HCT116 (cell line): ENCODE measurements at regions not wholly inside any gene's neighbourhood (a gene's known extent, or its start where the extent isn't known, plus 50 kb on each side); places are given as distances from the start of the nearest gene placed in this dataset.

Source experiments
- ATAC-seq: fragments of 200-7000 bp; cut with Tn5 transposase; 2 replicates; pipeline ENCODE4 v1.9.1; 2020; ENCODE audit warnings: mild to moderate bottlenecking, moderate library complexity
- BruUV-seq: library from RNA; stranded (reverse); fragments of 400-500 nt; replicated peaks from 2 replicates; lab custom pipeline; 2021; lab: Mats Ljungman, UMichigan
- CTCF ChIA-PET: fragments of 300-600 bp; sonication (Branson Sonifier 250); formaldehyde crosslinking; loops from one replicate; lab custom pipeline; 2021; ENCODE audit warnings: antibody characterized with exemption; lab: Charles Lee
- POLR2A ChIA-PET: fragments of 300-600, 350-600 bp; sonication (Branson Sonifier 250); formaldehyde crosslinking; loops from one replicate; lab custom pipeline; 2021; ENCODE audit warnings: antibody characterized with exemption; lab: Charles Lee
- RAD21 ChIA-PET, 2 experiments: fragments of 300-600 bp; sonication (Branson Sonifier 250); formaldehyde crosslinking; loops; one replicate each; lab custom pipeline; 2023; ENCODE audit warnings: low total read pairs in 2 of 2; ENCODE audit not compliant: uncharacterized antibody in 2 of 2, unreplicated experiment in 2 of 2, low non-redundant PET in 1 of 2; lab: Charles Lee
- DNase-seq: peaks from one replicate; pipeline ENCODE4 v3.0.0-alpha.2; 2010; ENCODE audit warnings: low read depth, low spot score
- H2AFZ ChIP-seq: fragments of 200-600 bp; shearing (Covaris generic), sonication (generic); 2 replicates; pipeline ENCODE4 v1.6.1; 2017; ENCODE audit warnings: low read depth, mixed run types, mixed read lengths, antibody characterized with exemption, low read length; ENCODE audit not compliant: poor library complexity, severe bottlenecking
- H3K27ac ChIP-seq: 2 replicates; pipeline ENCODE4 v1.5.1; 2012; ENCODE audit warnings: low read depth, low read length
- H3K27me3 ChIP-seq: fragments of 200-600 bp; sonication (generic); 2 replicates; pipeline ENCODE4 v1.6.1; 2016; ENCODE audit warnings: mixed run types, low read length, mixed read lengths; ENCODE audit not compliant: insufficient read depth
- H3K36me3 ChIP-seq, 2 experiments: fragments of 200-500 bp in 1 of 2; fragments of 200-600 bp in 1 of 2; sonication (Bioruptor generic) in 1 of 2; sonication (generic) in 1 of 2; 2 replicates each; pipeline versions ENCODE4 v1.5.1 to v1.6.1; 2014 to 2016; ENCODE audit warnings: low read length in 2 of 2, inconsistent platforms in 1 of 2, mixed read lengths in 1 of 2, mixed run types in 1 of 2; ENCODE audit not compliant: insufficient read depth in 2 of 2, control insufficient read depth in 1 of 2
- H3K4me1 ChIP-seq, 2 experiments: fragments of 200-600 bp in 1 of 2; sonication (generic) in 1 of 2; 2 replicates each; pipeline versions ENCODE4 v1.5.1 to v1.6.1; 2012 to 2017; ENCODE audit warnings: low read length in 2 of 2, inconsistent platforms in 1 of 2, mild to moderate bottlenecking in 1 of 2, mixed read lengths in 1 of 2, mixed run types in 1 of 2, moderate library complexity in 1 of 2; ENCODE audit not compliant: insufficient read depth in 2 of 2, control insufficient read depth in 1 of 2
- H3K4me2 ChIP-seq: fragments of 200-600 bp; sonication (generic); 2 replicates; pipeline ENCODE4 v1.6.1; 2017; ENCODE audit warnings: mixed run types, low read length, mixed read lengths
- H3K4me3 ChIP-seq, 2 experiments: fragments of 200-600 bp in 1 of 2; sonication (generic) in 1 of 2; replicated peaks in 1 of 2; 2 replicates each; pipeline ENCODE4 v1.5.1; 2011 to 2016; ENCODE audit warnings: low read length in 2 of 2, control low read depth in 1 of 2, low read depth in 1 of 2, mild to moderate bottlenecking in 1 of 2, mixed read lengths in 1 of 2, mixed run types in 1 of 2
- H3K79me2 ChIP-seq: fragments of 200-600 bp; sonication (generic); 2 replicates; pipeline ENCODE4 v1.6.1; 2017; ENCODE audit warnings: mild to moderate bottlenecking, mixed run types, low read length, moderate library complexity, mixed read lengths; ENCODE audit not compliant: insufficient read depth
- H3K9ac ChIP-seq: fragments of 200-600 bp; sonication (generic); 2 replicates; pipeline ENCODE4 v1.6.1; 2016; ENCODE audit warnings: low read length, mixed read lengths
- H3K9me2 ChIP-seq: fragments of 200-600 bp; sonication (generic), shearing (Covaris generic); 2 replicates; pipeline ENCODE4 v1.6.1; 2017; ENCODE audit warnings: mixed run types, mild to moderate bottlenecking, moderate library complexity; ENCODE audit not compliant: insufficient read depth
- H3K9me3 ChIP-seq, 2 experiments: fragments of 200-500 bp in 1 of 2; fragments of 200-600 bp in 1 of 2; sonication (Bioruptor generic) in 1 of 2; sonication (generic) in 1 of 2; 2 replicates each; pipeline ENCODE4 v1.6.1; 2014 to 2017; ENCODE audit warnings: low read length in 2 of 2, mixed read lengths in 2 of 2, inconsistent platforms in 1 of 2, low read depth in 1 of 2, mild to moderate bottlenecking in 1 of 2, mixed run types in 1 of 2, moderate library complexity in 1 of 2; ENCODE audit not compliant: control insufficient read depth in 1 of 2, insufficient read depth in 1 of 2
- H4K20me1 ChIP-seq: fragments of 200-600 bp; sonication (generic), shearing (Covaris generic); 2 replicates; pipeline ENCODE4 v1.6.1; 2017; ENCODE audit warnings: mixed run types, mild to moderate bottlenecking, moderate library complexity; ENCODE audit not compliant: insufficient read depth
- EGR1 ChIP-seq: IDR thresholded peaks from 2 replicates; pipeline ENCODE4 v1.6.1; 2012; ENCODE audit warnings: low read depth
- EZH2 ChIP-seq: fragments of 200-600 bp; sonication (generic); IDR thresholded peaks from 2 replicates; pipeline ENCODE4 v1.6.1; 2017; ENCODE audit warnings: antibody characterized with exemption, mixed run types
- POLR2AphosphoS5 ChIP-seq: IDR thresholded peaks from 2 replicates; pipeline ENCODE4 v1.6.1; 2011; ENCODE audit warnings: mild to moderate bottlenecking, low read depth, low read length, moderate library complexity
- REST ChIP-seq: IDR thresholded peaks from 2 replicates; pipeline ENCODE4 v1.6.1; 2012; ENCODE audit warnings: low read depth
- TCF7L2 ChIP-seq: IDR thresholded peaks from 2 replicates; pipeline ENCODE4 v1.7.0; 2011; ENCODE audit warnings: borderline replicate concordance, inconsistent platforms; ENCODE audit not compliant: insufficient read depth, insufficient read length; ENCODE audit errors: extremely low read depth
- ZBTB33 ChIP-seq: IDR thresholded peaks from 2 replicates; pipeline ENCODE4 v1.6.1; 2011; ENCODE audit warnings: mild to moderate bottlenecking, low read length, moderate library complexity; ENCODE audit not compliant: insufficient replicate concordance; ENCODE audit errors: extremely low read depth
- ZFX ChIP-seq: fragments of 450-650 bp; IDR thresholded peaks from 2 replicates; pipeline ENCODE4 v1.6.1; 2017
- ZNF274 ChIP-seq: fragments of 200-500 bp; sonication (Bioruptor generic); IDR thresholded peaks from 2 replicates; pipeline ENCODE4 v1.6.1; 2014; ENCODE audit warnings: mild to moderate bottlenecking, low read depth, low read length, inconsistent platforms
- intact Hi-C: fragments of 100-400 bp; cut with micrococcal nuclease; formaldehyde crosslinking; loops from 2 replicates; pipeline ENCODE4 v1.10.0; 2022

DNA sequence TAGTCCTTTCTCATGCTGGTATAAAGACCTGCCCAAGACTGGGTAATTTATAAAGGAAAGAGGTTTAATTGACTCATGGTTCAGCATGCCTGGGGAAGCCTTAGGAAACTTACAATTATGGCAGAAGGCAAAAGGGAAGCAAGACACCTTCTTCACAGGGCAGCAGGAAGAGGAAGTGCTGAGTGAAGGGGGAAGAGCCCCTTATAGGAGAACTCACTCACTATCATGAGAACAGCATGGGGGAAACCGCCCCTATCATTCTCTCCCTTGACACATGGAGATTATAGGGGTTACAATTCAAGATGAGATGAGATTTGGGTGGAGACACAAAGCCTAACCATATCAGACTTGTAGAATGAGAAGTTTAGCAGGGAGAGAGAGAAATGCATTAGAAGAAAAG is 373.3 kb upstream of the DIAPH2 start:
- no TSS peak for BruUV-seq
- no peak for ATAC-seq
- no peak for DNase-seq
- POLR2A ChIA-PET = no interaction called here
- RAD21 ChIA-PET = no interaction called here
- Histone ChIP-seq H3K4me3 (no peak overlapping the region), H3K36me3 (no peaks in the 10 kb centered on the region), H3K9ac (no peak overlapping the region), H4K20me1 (no peaks in the 10 kb centered on the region), H3K4me2 (no peak overlapping the region), H2AFZ (no peak overlapping the region), H3K79me2 (no peaks in the 10 kb centered on the region), H3K27ac (no peak overlapping the region), H3K9me2 (no peaks in the 10 kb centered on the region), H3K4me1 (no peaks in the 10 kb centered on the region), H3K9me3 (no peaks in the 10 kb centered on the region), H3K27me3 (no peaks in the 10 kb centered on the region)
- intact Hi-C loops = no loop called here
- TF ChIP-seq EGR1 = no peak
- TF ChIP-seq ZBTB33 = no peak
- TF ChIP-seq ZNF274 = no peak
- no peak for TF ChIP-seq POLR2AphosphoS5
- no peak for TF ChIP-seq ZFX
- no peak for TF ChIP-seq TCF7L2
- TF ChIP-seq EZH2 = no peak
- TF ChIP-seq REST = no peak
- CTCF ChIA-PET = no interaction called here
